ENCODE measurements at regions not wholly inside any gene's neighbourhood (a gene's known extent, or its start where the extent isn't known, plus 50 kb on each side); places are given as distances from the start of the nearest gene placed in this dataset.
"Not testable (repeated sequence)": the region's sequence is repeated elsewhere in the genome, so short reads cannot be mapped to it uniquely, and the experiment has no call there.

DNA sequence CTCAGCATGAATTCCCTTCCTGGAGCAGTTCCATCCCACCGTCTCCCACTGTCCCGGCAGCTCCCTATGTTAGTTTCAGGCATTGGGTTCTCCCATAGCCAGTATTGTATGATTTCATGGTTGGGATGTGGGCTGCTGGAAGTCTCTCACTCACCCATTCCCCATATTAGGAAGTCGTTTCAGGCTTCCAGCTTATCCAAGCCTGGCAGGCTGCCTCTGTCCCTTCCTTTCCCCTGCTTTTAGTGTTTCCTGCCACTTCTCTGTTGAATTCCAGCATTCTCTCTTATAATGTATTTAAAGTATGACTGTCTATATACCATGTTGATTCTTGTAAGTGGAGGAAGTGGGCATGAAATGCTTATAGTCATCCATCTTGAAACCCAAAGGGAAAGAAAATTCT is 309.7 kb upstream of the RBMS3 start:
- no peak for DNase-seq

DNA sequence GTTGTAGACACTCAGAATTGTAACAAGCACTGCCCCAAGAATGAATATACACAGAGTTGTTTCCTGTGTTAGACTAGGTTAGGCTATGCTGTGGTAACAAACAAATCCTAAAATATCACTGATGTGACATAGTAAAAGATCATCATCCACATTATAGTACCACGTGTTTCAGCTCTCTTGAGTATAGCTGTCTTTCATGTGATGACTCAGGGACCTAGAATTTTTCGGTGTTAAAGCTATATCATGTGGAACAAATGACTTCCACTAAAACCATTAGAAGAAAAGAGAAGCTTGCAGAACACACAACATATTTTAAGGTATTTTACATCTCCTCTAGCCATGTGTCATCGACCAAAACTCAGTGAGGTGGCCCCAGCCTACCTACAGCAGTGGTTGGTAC is 307.9 kb upstream of the RBMS3 start:
- DNase-seq, result no peak

DNA sequence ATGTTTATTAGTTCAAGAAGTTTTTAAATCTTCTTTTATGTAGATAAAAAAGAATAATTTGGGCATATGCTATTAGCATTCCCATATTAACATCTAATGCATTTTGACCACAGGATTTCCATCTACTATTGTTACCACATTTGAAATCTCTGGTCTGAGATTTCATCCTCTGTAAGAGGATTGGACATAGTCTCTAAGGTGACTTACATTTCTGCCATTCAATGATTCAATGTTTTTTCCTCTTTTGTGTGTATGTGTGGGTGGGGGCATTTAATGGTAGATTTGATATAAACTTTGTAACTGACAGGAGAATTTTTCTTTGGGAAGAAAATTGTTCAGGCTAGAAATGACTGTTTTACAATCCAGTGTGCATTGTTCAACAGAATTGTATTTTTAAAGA is 307.3 kb upstream of the RBMS3 start:
- no peak for DNase-seq

DNA sequence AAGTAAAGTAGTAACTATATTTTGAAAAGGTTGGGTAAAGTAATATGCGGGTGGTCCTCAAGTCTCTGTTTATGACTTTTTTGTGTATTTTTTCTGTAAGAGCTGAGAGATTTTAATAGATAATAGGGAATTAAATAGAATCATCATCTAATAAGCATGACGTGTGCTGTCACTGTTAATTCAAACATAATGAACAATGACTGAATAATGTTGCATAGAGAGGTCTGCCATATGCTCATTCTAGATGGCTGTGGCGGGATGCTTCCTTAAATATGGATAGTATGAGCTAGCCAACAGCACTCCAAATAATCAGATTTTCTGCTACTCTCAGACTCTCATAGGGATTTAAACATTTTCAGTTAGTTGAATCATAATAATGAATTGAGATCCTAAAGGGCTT is 302.8 kb upstream of the RBMS3 start:
- DNase-seq, result no peak

DNA sequence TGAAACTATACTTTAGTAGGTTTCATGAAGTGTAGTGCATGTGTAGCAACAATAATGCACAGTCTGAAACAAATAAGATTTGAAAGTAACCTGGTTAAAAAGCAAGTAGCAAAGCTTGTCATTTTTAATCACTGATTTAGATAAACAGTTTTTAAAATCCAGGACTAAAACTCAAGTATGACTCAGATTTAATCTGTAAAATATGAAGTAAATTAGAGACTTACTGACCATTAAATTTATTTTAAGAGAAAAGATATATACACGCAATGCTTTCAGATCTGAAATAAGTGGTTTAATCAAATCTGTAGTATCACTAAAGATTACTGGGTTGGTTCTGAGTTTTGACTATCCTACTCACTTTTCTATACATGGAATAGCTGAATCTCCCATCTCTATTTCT is 300.7 kb upstream of the RBMS3 start:
- DNase-seq, result no peak

DNA sequence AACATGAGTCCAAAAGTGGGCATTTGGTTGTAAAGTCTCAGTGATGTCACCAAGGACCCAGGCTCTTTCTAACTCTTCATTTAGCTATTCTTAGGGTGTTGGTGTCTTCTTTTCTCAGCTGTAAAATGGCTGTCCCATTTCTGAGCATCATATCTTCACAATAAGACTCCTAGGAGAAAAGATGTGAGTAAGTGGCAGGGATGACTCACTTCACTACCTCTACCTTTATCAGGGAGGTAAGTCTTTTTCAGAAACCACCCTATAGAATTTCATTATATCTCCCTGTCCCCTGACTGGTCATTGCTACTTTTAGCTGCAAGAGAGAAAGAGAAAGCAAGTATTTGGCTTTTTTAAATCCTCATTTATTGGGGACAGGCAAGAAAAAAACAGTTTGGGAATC is 300.2 kb upstream of the RBMS3 start:
- no peak for DNase-seq

DNA sequence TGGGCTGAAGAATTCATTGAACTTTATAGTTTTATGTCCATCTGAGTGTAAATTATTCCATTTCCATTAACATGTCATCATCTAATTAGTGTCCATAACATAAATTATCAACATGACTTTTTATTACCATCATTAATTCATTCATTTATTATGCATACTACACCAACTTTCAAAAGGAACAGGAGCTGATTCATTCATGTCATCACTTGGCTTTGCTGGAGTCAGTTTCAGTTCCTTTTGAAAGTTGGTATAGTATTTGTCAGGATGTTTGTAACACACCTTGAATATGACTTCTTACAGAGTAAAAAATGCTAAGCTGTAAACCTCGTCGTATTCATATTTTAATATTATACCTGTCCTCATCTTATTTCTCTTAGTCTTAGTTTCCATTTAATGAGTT is 298.0 kb upstream of the RBMS3 start:
- DNase-seq, result no peak

DNA sequence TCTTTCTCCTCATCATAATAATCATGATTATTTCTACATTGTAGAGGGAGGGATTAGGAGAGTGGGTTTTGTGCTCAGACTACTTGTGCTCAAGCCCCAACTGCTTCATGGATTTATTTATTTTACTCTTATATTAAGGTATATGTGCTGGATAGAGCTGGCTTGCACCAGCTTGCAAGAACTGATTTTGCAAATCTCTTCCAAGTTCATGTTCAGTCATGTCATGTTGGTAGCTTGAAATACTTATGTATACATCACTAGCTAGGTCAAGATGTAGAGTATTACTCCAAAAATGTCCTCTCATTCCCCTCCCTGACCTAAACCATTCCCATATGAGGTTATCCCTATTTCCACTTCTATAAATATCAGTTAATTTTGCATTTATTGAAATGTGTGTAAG is 293.9 kb upstream of the RBMS3 start:
- no peak for DNase-seq

DNA sequence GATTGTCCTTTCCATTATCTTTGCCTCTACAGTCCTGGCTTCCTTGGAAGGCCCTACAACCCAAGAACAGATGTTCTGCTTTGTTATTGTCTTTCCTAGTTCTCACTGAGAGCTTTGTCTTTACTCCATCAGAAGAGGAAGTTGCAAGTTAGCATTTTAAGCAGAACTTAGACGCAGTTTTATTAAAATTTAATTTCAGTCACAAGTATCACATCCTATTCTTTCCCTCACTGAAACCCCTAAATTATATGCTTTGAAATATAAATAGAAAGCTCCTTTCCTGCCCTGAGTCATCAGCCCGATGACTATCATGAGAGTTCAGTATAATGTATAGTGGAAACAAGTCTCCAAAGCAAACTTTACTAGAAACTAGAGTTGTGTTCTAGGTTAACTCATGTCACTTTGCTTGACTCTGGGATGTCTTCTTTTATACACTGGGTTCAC is 291.2 kb upstream of the RBMS3 start:
- no peak for DNase-seq

DNA sequence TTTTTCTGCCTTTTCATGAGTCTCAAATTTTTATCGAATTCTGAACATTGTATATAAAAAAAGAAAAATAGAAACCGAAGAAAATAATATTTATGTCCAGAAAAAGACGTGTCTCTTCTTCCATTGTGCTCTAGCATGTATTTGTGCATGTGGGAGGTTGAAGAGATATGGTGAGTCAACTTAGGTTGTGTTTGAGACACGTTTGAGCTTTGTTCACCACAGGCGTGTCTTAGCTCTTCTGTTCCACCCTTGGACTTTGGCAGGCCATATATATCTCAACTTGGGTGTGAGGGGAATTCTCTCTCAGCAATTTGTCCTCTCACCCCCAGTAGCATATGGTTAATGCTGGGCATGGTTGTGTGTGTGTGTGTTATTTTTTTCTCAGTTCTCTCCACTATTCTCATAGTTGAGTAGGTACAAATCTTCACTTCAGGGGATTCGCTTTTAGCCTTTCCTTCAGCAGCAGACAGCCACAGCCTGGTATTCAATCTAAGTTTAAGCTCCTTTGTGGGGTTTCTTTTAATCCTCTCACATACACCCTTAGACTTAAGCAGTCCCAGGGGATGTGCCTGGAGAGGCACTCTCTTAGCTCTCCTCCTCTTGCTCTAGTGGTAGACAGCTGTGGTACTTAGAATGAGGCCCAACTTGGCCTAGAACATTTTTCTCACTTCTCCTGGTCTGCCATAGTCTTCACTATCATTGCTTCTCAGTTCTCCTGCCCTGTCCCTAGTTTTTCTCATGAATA is 286.5 kb upstream of the RBMS3 start:
- DNase-seq, result no peak

DNA sequence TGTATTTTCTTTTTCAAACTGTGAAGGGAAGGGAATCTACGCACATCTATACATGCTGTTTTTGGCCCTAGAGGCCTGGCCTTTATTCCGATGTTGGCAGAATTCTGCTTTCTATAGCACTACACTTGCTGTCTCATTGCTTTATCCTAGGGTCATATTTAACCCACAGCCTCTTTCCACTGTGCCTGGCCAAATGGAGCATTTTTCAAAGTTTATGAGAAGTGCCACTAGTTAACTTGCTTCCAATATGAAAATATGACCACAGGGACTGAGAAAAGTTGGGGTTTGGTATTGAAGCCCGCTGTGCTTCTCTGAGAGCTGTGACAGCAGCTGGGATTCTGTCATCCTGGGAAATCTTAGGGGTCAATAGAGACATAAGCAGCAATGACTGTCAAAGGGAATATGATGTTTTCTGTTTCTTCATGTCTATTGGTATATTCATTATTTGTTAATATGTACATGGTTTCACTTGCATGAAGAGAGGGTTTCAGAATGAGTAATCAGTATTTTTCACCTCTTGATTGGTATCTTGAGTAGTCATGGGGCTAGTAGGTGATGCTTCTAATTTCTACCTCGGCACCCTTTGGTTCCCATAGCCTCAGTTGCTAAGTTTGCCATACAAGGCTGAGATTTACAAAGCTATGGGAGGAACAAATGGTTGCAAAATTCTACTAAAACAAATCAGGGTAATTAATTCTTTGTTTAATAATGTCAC is 275.8 kb upstream of the RBMS3 start:
- no peak for DNase-seq

DNA sequence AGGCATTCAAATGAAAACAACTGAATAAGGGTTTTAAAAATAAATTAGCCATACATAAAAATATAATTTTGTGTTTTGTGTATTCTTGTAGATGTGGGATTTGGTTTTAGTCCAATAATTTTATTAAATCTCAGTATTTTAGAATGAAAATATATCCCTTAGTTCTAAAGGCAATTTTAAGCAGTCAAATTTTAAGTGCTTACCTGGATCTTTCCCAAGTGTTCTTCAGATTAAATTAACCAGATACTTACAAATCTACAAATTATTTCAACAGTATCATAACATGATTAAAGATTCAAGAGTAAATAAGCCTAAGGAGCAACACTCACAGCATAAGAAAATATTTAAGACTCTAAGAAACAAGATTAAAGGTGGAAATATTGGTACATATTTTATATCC is 275.0 kb upstream of the RBMS3 start:
- no peak for DNase-seq

DNA sequence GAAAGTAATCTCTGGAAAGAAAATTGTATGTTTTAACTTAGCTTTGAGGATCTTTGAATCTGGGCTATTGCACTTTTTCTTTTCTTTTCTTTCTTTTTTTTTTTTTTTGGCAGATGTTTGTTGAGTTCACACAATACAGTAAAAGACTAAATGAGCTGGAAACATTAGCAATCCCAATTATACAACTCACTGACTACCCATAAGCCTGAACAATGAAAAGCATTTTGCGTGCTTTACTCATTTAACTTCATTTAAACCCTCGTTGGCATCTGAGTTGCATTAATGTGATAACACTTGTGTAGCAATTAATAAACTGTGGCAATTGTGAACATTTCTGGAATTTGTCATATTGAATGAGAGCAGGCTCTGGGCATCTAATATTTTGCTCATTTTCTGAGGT is 269.4 kb upstream of the RBMS3 start:
- no peak for DNase-seq

DNA sequence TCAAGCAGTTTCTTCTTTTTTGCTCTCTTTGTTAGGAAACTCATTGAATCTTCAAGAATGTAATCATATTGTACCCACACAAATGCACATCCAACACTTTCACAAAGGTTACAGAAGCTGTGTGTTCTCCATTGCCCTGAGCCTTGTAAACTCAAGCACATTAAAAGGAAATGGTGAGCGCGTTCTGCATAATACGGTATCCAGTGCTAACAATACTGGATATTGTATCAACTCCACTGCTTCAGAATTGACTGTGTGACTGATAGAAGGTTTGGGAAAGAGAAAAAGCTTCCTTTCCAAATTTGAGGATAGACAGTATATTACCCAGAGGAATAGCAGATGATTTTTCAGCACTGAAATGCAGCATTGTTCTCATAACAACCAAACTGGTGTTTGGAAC is 268.9 kb upstream of the RBMS3 start:
- DNase-seq, result no peak

DNA sequence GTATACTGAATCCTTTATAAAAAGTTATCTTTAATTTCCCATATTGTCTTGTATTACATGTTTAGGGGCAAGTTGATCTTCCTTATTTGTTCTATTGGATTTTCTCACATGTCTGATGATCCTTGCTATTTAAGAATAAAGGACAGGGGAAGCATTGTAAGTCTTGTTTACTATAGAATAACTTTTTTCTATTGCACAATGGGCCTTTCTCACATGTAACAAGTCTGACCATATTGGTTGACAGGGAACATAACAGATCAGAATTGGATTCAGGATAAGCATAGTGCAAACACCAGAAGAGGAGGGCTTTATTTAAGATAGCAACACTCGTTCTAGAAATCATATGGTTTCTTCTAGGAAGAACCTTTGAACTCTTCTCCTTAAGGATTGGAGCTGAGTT is 257.9 kb upstream of the RBMS3 start:
- DNase-seq, result no peak

DNA sequence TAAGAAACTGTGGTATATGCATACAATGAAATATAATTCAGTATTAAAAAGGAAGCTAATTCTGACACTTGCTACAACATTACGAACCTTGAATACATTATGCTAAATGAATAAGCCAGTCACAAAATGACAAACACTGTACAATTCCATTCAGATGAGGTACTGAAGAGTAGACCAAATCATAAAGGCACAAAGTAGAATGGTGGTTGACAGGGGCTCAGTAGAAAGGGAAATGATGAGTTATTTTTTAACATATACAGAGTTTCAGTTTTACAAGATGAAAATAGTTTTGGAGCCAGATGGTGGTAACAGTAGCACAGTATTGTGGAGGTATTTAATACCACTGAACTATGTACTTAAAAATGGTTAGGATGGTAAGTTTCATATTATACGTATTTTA is 254.6 kb upstream of the RBMS3 start:
- no peak for DNase-seq

DNA sequence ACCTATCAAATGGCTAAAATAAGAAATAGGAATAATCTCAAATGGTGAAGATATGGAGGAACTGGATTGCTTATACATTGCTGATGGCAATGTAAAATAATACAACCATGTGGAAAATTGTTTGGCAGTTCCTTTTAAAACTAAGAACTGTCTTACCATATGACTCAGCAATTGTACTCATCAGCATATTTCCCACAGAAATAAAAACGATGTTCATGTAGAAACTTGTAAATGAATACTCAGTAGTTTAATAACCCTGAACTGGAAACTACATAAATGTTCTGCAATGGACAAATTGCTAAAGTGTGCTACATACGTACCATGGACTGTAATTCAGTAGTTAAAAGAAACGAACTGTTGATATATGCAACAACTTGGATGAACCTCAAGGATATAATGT is 253.9 kb upstream of the RBMS3 start:
- DNase-seq, result no peak

DNA sequence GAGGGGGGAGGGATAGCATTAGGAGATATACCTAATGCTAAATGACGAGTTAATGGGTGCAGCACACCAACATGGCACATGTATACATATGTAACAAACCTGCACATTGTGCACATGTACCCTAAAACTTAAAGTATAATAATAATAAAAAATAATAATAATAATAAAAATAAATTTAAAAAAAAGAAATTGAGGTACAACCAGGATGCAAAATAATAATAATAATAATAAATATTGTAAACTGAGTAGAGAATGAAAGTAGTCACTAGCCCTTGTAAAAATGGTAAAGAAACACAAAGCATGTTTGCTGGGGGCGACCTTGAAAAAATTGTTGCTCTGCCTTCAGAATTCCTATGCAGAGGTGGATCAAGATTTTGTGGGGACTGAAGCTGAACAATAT is 249.7 kb upstream of the RBMS3 start:
- DNase-seq, result not testable (repeated sequence)

DNA sequence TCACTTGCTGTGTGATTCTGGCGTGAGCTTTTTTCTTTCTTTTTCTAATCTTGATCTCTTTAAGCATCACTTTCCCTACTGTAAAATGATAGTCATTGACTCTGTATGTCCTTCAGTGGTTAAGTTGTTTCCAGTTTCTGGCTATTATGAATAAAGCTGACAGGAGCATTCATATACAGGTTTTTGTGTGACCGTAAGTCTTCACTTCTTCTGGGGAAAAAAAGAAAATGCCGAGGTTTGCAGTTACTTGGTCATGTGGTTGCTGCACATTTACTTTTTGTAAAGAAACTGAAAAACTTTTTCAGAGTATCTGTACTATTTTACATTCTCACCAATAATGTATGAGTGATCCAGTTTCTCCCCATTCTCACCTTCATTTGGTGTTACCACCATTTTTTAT is 247.4 kb upstream of the RBMS3 start:
- no peak for DNase-seq

DNA sequence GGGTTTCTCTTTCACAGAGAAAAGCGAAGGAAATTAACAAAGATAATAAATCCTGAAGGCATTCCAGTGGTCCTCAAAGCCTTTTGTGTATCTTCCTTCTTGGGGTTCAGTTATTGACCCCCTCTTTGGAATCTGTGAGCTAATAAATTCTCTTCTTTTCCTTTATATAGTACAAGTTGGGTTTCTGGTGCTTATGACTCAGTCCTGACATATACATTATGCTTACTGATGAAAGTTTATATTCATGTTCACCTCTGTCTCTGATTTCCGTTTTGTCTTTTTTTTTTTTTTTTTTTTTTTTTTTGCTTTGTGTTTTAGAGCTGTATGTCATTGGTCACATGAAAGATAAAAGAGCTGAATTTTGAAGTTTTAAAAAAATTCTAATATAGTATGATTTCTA is 230.7 kb upstream of the RBMS3 start:
- DNase-seq, result no peak

DNA sequence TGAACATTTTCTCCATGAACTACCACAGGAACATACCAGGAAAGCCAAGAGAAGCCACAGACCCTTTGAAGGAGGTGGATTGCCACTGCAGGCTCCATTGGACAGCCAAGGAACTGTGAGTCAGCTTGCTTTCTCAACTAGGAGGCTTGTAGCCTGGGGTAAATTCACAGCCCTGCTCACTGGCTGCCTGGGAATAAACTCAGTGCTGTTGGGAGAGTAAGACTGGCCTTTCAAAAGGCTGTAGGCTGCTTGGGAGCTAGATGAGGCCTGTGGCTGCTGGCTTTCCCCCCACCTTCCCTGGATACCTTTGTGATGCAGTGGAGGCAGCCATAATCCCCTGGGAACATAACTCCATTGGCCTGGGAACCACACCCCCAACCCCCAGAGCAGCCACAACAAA is 223.5 kb upstream of the RBMS3 start:
- no peak for DNase-seq

DNA sequence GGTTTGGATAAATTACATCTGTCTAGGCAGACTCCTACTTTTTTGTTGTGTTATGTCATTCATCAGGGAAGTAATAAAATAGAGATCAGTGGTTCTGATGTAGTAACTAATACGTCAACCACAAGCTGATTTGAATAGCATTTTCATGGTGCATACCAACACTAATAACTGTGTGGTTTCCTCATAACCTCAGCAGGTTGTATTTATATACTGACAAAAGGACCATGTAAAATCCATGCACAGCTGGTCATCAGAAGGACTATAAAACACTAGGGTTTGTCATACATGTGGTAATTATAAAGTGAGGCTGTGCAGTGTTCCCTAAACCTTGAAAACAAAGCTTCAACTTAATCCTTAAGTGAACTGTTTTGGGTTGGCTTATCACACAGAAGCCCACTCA is 216.8 kb upstream of the RBMS3 start:
- DNase-seq, result no peak

DNA sequence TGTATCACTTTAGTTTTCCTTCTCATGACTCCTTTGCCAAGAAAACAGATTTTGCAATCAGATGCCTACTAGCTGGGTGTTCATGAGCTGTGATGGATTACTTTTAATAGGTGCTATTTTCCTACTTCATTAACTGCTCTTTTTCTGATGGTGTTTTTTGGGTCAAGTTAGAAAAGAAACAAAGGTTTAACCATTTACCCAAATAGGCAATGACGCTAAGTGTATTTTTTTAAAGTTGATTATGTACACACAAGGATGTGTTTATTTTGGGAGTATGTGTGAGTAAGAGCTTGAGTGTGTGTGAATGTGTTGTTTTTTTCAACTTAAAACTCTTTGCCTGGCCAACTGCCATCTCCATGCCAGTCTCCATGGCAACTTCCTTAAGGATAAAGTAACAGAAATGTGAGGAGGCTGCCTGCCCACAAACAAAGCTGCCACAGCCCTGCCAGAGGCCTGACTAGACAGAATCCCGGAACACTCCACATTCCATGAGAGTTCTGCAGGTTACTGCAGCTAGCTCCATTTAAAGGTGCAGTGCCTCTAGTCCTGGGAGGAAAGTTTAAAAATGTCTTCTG is 215.6 kb upstream of the RBMS3 start:
- DNase-seq, result no peak

DNA sequence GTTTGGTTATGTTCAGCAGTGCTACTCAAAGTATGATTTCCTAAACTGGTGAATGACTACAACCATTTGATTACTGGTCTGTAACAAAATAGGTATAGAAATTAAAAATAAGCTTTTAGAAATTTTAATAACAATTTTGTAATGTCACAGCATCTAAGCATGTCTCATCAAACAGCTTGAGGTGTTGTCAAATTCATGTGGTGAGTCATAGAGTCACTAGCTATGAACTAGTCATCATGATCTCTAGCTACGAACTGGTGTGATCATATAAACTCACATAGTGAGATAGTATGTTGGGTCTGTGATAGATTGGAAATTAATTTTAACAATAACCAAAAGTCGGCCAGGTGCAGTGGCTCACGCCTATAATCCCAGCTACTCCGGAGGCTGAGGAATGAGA is 213.9 kb upstream of the RBMS3 start:
- no peak for DNase-seq

All from CD4-positive, alpha-beta T cell treated with Interferon alpha-2 for 1 hour (primary cell).